Body of pancreas (tissue), 4 donors: ENCODE measurements at regions not wholly inside any gene's neighbourhood (a gene's known extent, or its start where the extent isn't known, plus 50 kb on each side); places are given as distances from the start of the nearest gene placed in this dataset.

Experiments used
- CTCF ChIP-seq, 7 experiments: fragments of 450-650 bp in 4 of 7; fragments of 200-600 bp in 3 of 7; sonication (generic) in 3 of 7; IDR thresholded peaks; one replicate each; pipeline ENCODE4 v1.5.1; 2016 to 2019; ENCODE audit warnings: antibody characterized with exemption in 7 of 7
- POLR2A ChIP-seq, 3 donors: fragments of 450-650 bp; IDR thresholded peaks; one replicate each; pipeline ENCODE4 v1.6.1; 2016; ENCODE audit warnings: antibody characterized with exemption in 3 of 3, mild to moderate bottlenecking in 2 of 3

DNA sequence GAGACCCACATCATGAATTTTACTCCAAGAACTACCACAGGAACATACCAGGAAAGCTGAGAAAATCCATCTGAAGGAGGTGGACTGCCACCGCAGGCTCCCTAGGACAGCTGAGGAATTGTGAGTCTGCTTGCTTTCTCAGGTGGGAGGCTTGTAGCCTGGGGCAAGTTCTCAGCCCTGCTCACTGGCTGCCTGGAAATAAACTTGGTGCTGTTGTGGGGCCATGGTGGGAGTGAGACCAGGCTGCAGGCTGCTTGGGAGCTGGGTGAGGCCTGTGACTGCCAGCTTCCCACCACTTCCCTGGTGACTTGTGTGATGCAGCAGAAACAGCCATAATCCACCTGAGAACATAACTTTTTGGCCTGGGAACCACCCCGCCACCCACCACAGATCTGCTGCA is 132.7 kb upstream of the RAG2 start:
- TF ChIP-seq CTCF (IDR thresholded peaks at IDR 0.05): no peak
- TF ChIP-seq POLR2A (IDR thresholded peaks at IDR 0.05): no peak
